HUES64 (cell line): ENCODE measurements at regions not wholly inside any gene's neighbourhood (a gene's known extent, or its start where the extent isn't known, plus 50 kb on each side); places are given as distances from the start of the nearest gene placed in this dataset.
"Not testable (repeated sequence)": the region's sequence is repeated elsewhere in the genome, so short reads cannot be mapped to it uniquely, and the experiment has no call there.

ENCODE experiments used
- H3K27ac ChIP-seq: 2 replicates; pipeline ENCODE4 v1.7.0; 2013; ENCODE audit warnings: low read depth, low read length, inconsistent platforms
- H3K27me3 ChIP-seq: 2 replicates; pipeline ENCODE4 v1.6.1; 2013; ENCODE audit warnings: mild to moderate bottlenecking, low read length; ENCODE audit not compliant: insufficient read depth
- H3K36me3 ChIP-seq: 2 replicates; pipeline ENCODE4 v1.6.1; 2013; ENCODE audit warnings: mild to moderate bottlenecking, low read length; ENCODE audit not compliant: insufficient read depth
- H3K4me1 ChIP-seq: 2 replicates; pipeline ENCODE4 v1.6.1; 2013; ENCODE audit warnings: mild to moderate bottlenecking, low read length, moderate library complexity; ENCODE audit not compliant: insufficient read depth
- H3K4me3 ChIP-seq: 2 replicates; pipeline ENCODE4 v1.5.1; 2013; ENCODE audit warnings: mild to moderate bottlenecking, low read length, moderate library complexity
- H3K9ac ChIP-seq: 2 replicates; pipeline ENCODE4 v1.6.1; 2013; ENCODE audit warnings: mild to moderate bottlenecking, low read depth, low read length
- H3K9me3 ChIP-seq: 2 replicates; pipeline ENCODE4 v1.6.1; 2013; ENCODE audit warnings: low read depth, low read length; ENCODE audit not compliant: insufficient read depth
- WGBS: fragments of 150-250, 120-280 bp; methylation state at CpG from one replicate; pipeline ENCODE4 v1.1.7; 2013; ENCODE audit warnings: missing lambda C conversion rate; 5-methylcytosine and 5-hydroxymethylcytosine counted together

DNA sequence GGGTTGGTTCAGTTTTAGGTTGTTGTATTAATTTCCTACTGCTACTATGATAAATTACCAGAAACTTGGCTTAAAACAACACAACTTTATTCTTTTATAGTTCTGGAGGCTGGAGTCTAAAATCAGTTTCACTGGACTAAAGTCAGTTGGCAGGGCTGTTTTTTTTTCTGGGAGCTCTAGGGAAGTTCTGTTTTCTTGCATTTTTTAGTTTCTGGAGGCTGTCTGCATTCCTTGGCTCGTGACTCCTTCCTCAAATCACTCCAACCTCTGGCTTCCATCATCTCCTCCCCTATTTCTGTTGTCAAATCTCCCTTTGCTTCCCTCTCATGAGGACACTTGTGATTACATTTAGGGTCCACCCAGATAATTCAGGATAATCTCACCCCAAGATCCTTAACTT is 51.3 kb upstream of the SUB1 start:
- H3K4me3 ChIP-seq: no peak overlapping the region
- 0 out of 2 replicates have a peak, but pooled peaks cover 8% of the 10 kb centered on the region for H3K4me1 ChIP-seq
- no peaks in the 10 kb centered on the region for H3K9me3 ChIP-seq
- 74% methylated on average over 1 of the region's 1 CpG for WGBS
- H3K27ac ChIP-seq: no peak overlapping the region
- H3K27me3 ChIP-seq: no peaks in the 10 kb centered on the region
- no peaks in the 10 kb centered on the region for H3K36me3 ChIP-seq
- H3K9ac ChIP-seq: no peak overlapping the region

GRCh38 chr5:32531885-32532520 is 53.4 kb upstream of the SUB1 start:
- Histone ChIP-seq H3K27ac (0 out of 2 replicates have a peak overlapping the region, but pooled peaks have one; percentile 11), H3K9ac (no peak overlapping the region), H3K4me1 (0 out of 2 replicates have a peak, but pooled peaks cover 7% of the 10 kb centered on the region), H3K4me3 (no peak overlapping the region), H3K36me3 (no peaks in the 10 kb centered on the region), H3K27me3 (no peaks in the 10 kb centered on the region), H3K9me3 (no peaks in the 10 kb centered on the region)
- 55% methylated on average over 8 of the region's 8 CpGs for WGBS

- 95% methylated on average over 3 of the region's 3 CpGs for WGBS
- not testable (repeated sequence) for H3K27me3 ChIP-seq, H3K9me3 ChIP-seq, H3K27ac ChIP-seq, H3K4me3 ChIP-seq, H3K36me3 ChIP-seq, H3K9ac ChIP-seq, H3K4me1 ChIP-seq
Observed at GRCh38 chr5:32527321-32527720, 58.0 kb upstream of the SUB1 start.

DNA sequence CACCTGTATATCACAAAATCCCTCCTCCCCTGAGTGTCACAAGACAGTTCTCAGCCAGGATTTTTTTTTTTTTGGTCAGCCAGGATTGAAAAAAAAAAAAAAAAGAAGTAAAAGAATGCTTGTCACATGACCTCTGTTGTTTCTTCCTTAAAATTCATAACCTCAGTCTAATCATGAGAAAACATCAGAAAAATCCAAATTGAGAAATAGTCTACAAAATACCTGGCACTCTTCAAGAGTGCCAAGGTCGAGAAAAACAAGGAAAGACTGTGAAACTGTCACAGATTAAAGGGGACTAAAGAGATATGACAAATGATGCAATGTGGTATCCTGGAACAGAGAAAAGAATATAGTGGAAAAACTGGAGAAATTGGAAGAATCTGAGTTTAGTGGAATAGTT is 58.5 kb upstream of the SUB1 start:
- Histone ChIP-seq H3K27ac (no peak overlapping the region), H3K4me1 (0 out of 2 replicates have a peak, but pooled peaks cover 2% of the 10 kb centered on the region), H3K36me3 (no peaks in the 10 kb centered on the region), H3K9ac (no peak overlapping the region), H3K27me3 (no peaks in the 10 kb centered on the region), H3K4me3 (no peak overlapping the region), H3K9me3 (no peaks in the 10 kb centered on the region)
- WGBS: 82% methylated on average over 1 of the region's 1 CpG

- H3K36me3 ChIP-seq: no peaks in the 10 kb centered on the region
- no peak overlapping the region for H3K4me3 ChIP-seq
- H3K9me3 ChIP-seq: no peaks in the 10 kb centered on the region
- no peak overlapping the region for H3K9ac ChIP-seq
- no peaks in the 10 kb centered on the region for H3K27me3 ChIP-seq
- H3K4me1 ChIP-seq: no peaks in the 10 kb centered on the region
- 95% methylated on average over 7 of the region's 7 CpGs for WGBS
- no peak overlapping the region for H3K27ac ChIP-seq
Observed at GRCh38 chr5:32523625-32524024, 61.7 kb upstream of the SUB1 start.

DNA sequence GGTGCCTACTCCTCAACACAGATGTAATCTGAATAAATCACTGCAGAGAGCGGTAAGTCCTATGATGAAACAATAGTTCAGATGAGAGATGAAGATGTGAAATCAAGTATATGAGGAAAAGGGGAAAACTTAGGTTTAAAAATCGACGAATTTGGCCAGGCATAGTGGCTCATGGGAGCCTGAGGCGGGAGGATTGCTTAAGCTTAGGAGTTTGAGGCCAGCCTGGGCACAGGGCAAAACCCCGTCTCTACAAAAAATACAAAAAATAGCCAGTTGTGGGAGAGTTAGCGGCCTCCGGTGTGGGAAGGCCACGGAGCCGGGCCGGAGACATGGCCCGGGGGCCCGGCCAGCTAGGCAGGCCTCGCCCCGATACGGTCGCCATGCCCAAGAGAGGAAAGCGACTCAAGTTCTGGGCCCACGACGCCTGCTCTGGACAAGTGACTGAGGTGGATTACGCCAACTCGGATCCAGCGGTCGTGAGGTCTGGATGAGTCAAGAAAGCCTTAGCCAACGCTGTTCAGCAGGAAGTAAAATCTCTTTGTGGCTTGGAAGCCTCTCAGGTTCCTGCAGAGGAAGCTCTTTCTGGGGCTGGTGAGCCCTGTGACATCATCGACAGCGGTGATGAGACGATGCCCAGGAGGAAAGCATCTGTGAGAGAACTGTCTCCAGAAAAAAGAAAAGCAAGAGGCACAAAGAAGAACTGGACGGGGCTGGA is 62.8 kb upstream of the SUB1 start:
- Histone ChIP-seq H3K27me3 (no peaks in the 10 kb centered on the region), H3K36me3 (no peaks in the 10 kb centered on the region), H3K9me3 (no peaks in the 10 kb centered on the region), H3K9ac (no peak overlapping the region), H3K4me3 (no peak overlapping the region), H3K27ac (no peak overlapping the region), H3K4me1 (no peaks in the 10 kb centered on the region)
- 88% methylated on average over 28 of the region's 28 CpGs for WGBS

GRCh38 chr5:32521481-32521880 is 63.9 kb upstream of the SUB1 start:
- no peak overlapping the region for H3K4me3 ChIP-seq
- 85% methylated on average over 5 of the region's 5 CpGs for WGBS
- no peaks in the 10 kb centered on the region for H3K36me3 ChIP-seq
- H3K4me1 ChIP-seq: no peaks in the 10 kb centered on the region
- H3K27ac ChIP-seq: no peak overlapping the region
- no peaks in the 10 kb centered on the region for H3K9me3 ChIP-seq
- H3K27me3 ChIP-seq: no peaks in the 10 kb centered on the region
- no peak overlapping the region for H3K9ac ChIP-seq

GRCh38 chr5:32520972-32521371 is 64.4 kb upstream of the SUB1 start:
- no peak overlapping the region for H3K27ac ChIP-seq

GRCh38 chr5:32520356-32520755 is 65.0 kb upstream of the SUB1 start:
- no peaks in the 10 kb centered on the region for H3K9me3 ChIP-seq
- H3K9ac ChIP-seq: no peak overlapping the region
- no peak overlapping the region for H3K27ac ChIP-seq
- H3K36me3 ChIP-seq: no peaks in the 10 kb centered on the region
- no peaks in the 10 kb centered on the region for H3K27me3 ChIP-seq
- no peaks in the 10 kb centered on the region for H3K4me1 ChIP-seq
- H3K4me3 ChIP-seq: no peak overlapping the region
- WGBS: 48% methylated on average over 4 of the region's 5 CpGs

More at GRCh38 chr5:32520972-32521371, 64.4 kb upstream of the SUB1 start:
- WGBS: 94% methylated on average over 4 of the region's 4 CpGs
- Histone ChIP-seq H3K9me3 (no peaks in the 10 kb centered on the region), H3K9ac (no peak overlapping the region), H3K4me3 (no peak overlapping the region), H3K36me3 (no peaks in the 10 kb centered on the region), H3K4me1 (no peaks in the 10 kb centered on the region), H3K27me3 (no peaks in the 10 kb centered on the region)

DNA sequence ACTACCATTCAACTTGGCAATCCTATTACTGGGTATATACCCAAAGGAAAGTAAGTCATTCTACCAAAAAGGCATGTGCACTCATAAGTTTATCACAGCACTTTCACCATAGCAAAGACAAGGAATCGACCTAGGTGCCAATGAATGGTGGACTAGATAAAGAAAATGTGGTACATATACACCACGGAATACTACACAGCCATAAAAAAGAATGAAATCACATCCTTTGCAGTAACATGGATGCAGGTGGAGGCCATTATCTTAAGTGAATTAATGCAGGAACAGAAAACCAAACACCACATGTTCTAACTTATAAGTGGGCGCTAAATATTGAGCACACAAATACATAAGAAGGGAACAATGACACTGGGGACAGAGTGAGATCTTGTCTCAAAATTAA is 65.8 kb upstream of the SUB1 start:
- Histone ChIP-seq H3K4me3 (no peak overlapping the region), H3K36me3 (no peaks in the 10 kb centered on the region), H3K9ac (no peak overlapping the region), H3K9me3 (no peaks in the 10 kb centered on the region), H3K4me1 (no peaks in the 10 kb centered on the region), H3K27me3 (no peaks in the 10 kb centered on the region), H3K27ac (no peak overlapping the region)
- 100% methylated on average over 1 of the region's 3 CpGs for WGBS

GRCh38 chr5:32514806-32515205 is 70.3 kb upstream of the ZFR start:
- H3K36me3 ChIP-seq: no peaks in the 10 kb centered on the region
- H3K27me3 ChIP-seq: no peaks in the 10 kb centered on the region
- no peak overlapping the region for H3K4me3 ChIP-seq
- H3K9ac ChIP-seq: no peak overlapping the region
- no peak overlapping the region for H3K27ac ChIP-seq
- H3K4me1 ChIP-seq: no peaks in the 10 kb centered on the region
- no peaks in the 10 kb centered on the region for H3K9me3 ChIP-seq
- WGBS: 58% methylated on average over 3 of the region's 3 CpGs
